ENCODE measurements at regions not wholly inside any gene's neighbourhood (a gene's known extent, or its start where the extent isn't known, plus 50 kb on each side); places are given as distances from the start of the nearest gene placed in this dataset.

- DNase-seq (ENCODE audit: low spot score), result no peak
Measured at GRCh38 chr2:173589604-173590275, 235.1 kb downstream of the CDCA7 start.

GRCh38 chr2:173590276-173590861, 235.7 kb downstream of the CDCA7 start:
- no peak for DNase-seq (ENCODE audit: low spot score)

GRCh38 chr2:173593109-173593508, 238.4 kb downstream of the CDCA7 start:
- no peak for DNase-seq (ENCODE audit: low spot score)

GRCh38 chr2:173596244-173596643, 241.6 kb downstream of the CDCA7 start:
- DNase-seq (ENCODE audit: low spot score), result no peak

GRCh38 chr2:173598525-173598924, 243.9 kb downstream of the CDCA7 start:
- DNase-seq (ENCODE audit: low spot score), result no peak

- no peak for DNase-seq (ENCODE audit: low spot score)
Measured at GRCh38 chr2:173599821-173600359, 245.2 kb downstream of the CDCA7 start.

- no peak for DNase-seq (ENCODE audit: low spot score)
Measured at GRCh38 chr2:173602153-173602795, 247.6 kb downstream of the CDCA7 start.

- DNase-seq (ENCODE audit: low spot score), result no peak
Measured at GRCh38 chr2:173605994-173606393, 251.3 kb downstream of the CDCA7 start.

GRCh38 chr2:173606619-173607248, 252.1 kb downstream of the CDCA7 start:
- DNase-seq (ENCODE audit: low spot score), result peak; percentile 71

GRCh38 chr2:173607606-173608311, 253.1 kb downstream of the CDCA7 start:
- DNase-seq (ENCODE audit: low spot score), result peak; percentile 65

GRCh38 chr2:173611121-173611520, 256.4 kb downstream of the CDCA7 start:
- DNase-seq (ENCODE audit: low spot score), result peak; percentile 44

GRCh38 chr2:173612354-173612753, 257.7 kb downstream of the CDCA7 start:
- peak; percentile 19 for DNase-seq (ENCODE audit: low spot score)

- no peak for DNase-seq (ENCODE audit: low spot score)
Measured at GRCh38 chr2:173613386-173613785, 258.7 kb downstream of the CDCA7 start.

GRCh38 chr2:173614265-173614930, 259.7 kb downstream of the CDCA7 start:
- DNase-seq (ENCODE audit: low spot score), result no peak

- no peak for DNase-seq (ENCODE audit: low spot score)
Measured at GRCh38 chr2:173623438-173624319, 269.0 kb downstream of the CDCA7 start.

GRCh38 chr2:173625315-173625714, 270.6 kb downstream of the CDCA7 start:
- DNase-seq (ENCODE audit: low spot score), result no peak

GRCh38 chr2:173629076-173629475, 274.4 kb downstream of the CDCA7 start:
- DNase-seq (ENCODE audit: low spot score), result no peak

GRCh38 chr2:173630425-173631126, 275.9 kb downstream of the CDCA7 start:
- no peak for DNase-seq (ENCODE audit: low spot score)

GRCh38 chr2:173631127-173631460, 276.4 kb downstream of the CDCA7 start:
- no peak for DNase-seq (ENCODE audit: low spot score)

GRCh38 chr2:173644146-173644545, 289.5 kb downstream of the CDCA7 start:
- no peak for DNase-seq (ENCODE audit: low spot score)
